Transverse colon (tissue), 4 donors: ENCODE measurements at regions not wholly inside any gene's neighbourhood (a gene's known extent, or its start where the extent isn't known, plus 50 kb on each side); places are given as distances from the start of the nearest gene placed in this dataset.

Source experiments
- CTCF ChIP-seq, 5 experiments: fragments of 200-600 bp in 3 of 5; fragments of 450-650 bp in 2 of 5; sonication (generic) in 3 of 5; IDR thresholded peaks; 1 replicate in 2 of 5; 2 replicates in 3 of 5; pipeline ENCODE4 v1.5.1; 2016 to 2017; ENCODE audit warnings: antibody characterized with exemption in 5 of 5, inconsistent platforms in 3 of 5, mild to moderate bottlenecking in 2 of 5, moderate library complexity in 1 of 5
- EP300 ChIP-seq: sonication (generic); formaldehyde crosslinking; IDR thresholded peaks from one replicate; pipeline ENCODE4 v1.6.1; 2017; ENCODE audit warnings: antibody characterized with exemption, low read depth
- POLR2A ChIP-seq: fragments of 450-650 bp; IDR thresholded peaks from one replicate; pipeline ENCODE4 v1.6.1; 2016; ENCODE audit warnings: antibody characterized with exemption, mild to moderate bottlenecking, moderate library complexity
- POLR2AphosphoS5 ChIP-seq, 3 donors: sonication (generic); formaldehyde crosslinking; IDR thresholded peaks; one replicate each; pipeline ENCODE4 v1.6.1; 2016; ENCODE audit warnings: antibody characterized with exemption in 3 of 3

- TF ChIP-seq CTCF (IDR thresholded peaks at IDR 0.05) (no peak), EP300 (no peak), POLR2A (no peak), POLR2AphosphoS5 (IDR thresholded peaks at IDR 0.05) (no peak)
Measured at GRCh38 chr10:8128511-8128910, 74.0 kb downstream of the GATA3 start.
